Activated B cell treated with CpG ODN at 0.5 μM for 24 hours (primary cell): ENCODE measurements at regions not wholly inside any gene's neighbourhood (a gene's known extent, or its start where the extent isn't known, plus 50 kb on each side); places are given as distances from the start of the nearest gene placed in this dataset.

Experiments
- ATAC-seq: fragments of 200-7000 bp; cut with Tn5 transposase; one replicate; pipeline ENCODE4 v1.10.0; 2021; ENCODE audit warnings: low read depth, mild to moderate bottlenecking, moderate library complexity
- CTCF ChIA-PET: fragments of 350-600 bp; sonication (Branson Sonifier 250); formaldehyde crosslinking; loops from one replicate; lab custom pipeline; 2021; ENCODE audit warnings: antibody characterized with exemption; lab: Charles Lee
- POLR2A ChIA-PET: fragments of 350-600 bp; sonication (Branson Sonifier 250); formaldehyde crosslinking; loops from one replicate; lab custom pipeline; 2021; ENCODE audit warnings: antibody characterized with exemption; lab: Charles Lee
- DNase-seq: peaks from one replicate; pipeline ENCODE4 v3.0.0; 2022
- H3K27ac Mint-ChIP-seq: one replicate; pipeline ENCODE4 v1.8.0; 2020; ENCODE audit warnings: mixed read lengths
- H3K27me3 Mint-ChIP-seq: one replicate; pipeline ENCODE4 v1.8.0; 2021; ENCODE audit warnings: mixed read lengths
- H3K36me3 Mint-ChIP-seq: one replicate; pipeline ENCODE4 v1.8.0; 2021; ENCODE audit warnings: low read depth, mixed read lengths
- H3K4me1 Mint-ChIP-seq: one replicate; pipeline ENCODE4 v1.8.0; 2021; ENCODE audit warnings: mixed read lengths
- H3K4me3 Mint-ChIP-seq: one replicate; pipeline ENCODE4 v1.8.0; 2020; ENCODE audit warnings: mild to moderate bottlenecking, mixed read lengths
- H3K9me3 Mint-ChIP-seq: one replicate; pipeline ENCODE4 v1.8.0; 2020; ENCODE audit warnings: mixed read lengths
- intact Hi-C: fragments of 100-400 bp; cut with micrococcal nuclease; formaldehyde crosslinking; loops from one replicate; pipeline ENCODE4 v1.15.1; 2024
- TF ChIP-seq, protein P1 (sequence below): fragments of 200-600 bp; IDR thresholded peaks from one replicate; pipeline ENCODE4 v1.8.0; 2022; ENCODE audit warnings: antibody characterized with exemption, mild to moderate bottlenecking

DNA sequence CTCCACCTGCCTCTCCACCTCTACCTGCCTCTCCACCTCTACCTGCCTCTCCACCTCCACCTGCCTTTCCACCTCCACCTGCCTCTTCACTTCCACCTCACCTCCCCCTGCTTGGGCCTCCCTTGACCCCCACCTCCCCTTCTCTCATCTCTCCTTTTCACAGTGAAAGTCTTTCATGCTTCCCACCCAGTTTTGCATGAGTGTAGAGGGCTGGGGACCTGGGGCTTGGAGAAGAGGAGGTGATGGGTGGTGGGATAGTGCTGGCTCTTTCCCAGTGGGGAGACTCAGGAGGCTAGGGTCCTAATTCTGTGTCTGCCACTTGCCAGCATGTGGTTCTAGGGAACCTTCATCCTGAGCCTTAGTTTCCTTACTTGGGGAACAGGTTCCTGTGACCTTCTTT is 316.2 kb upstream of the C1orf174 start:
- ChIA-PET POLR2A (no interaction called here), CTCF (no interaction called here)
- H3K36me3 Mint-ChIP-seq, result no peaks in the 10 kb centered on the region
- no peak overlapping the region for H3K4me3 Mint-ChIP-seq
- H3K9me3 Mint-ChIP-seq, result no peaks in the 10 kb centered on the region
- peaks cover 8% of the 10 kb centered on the region for H3K27me3 Mint-ChIP-seq
- no peaks in the 10 kb centered on the region for H3K4me1 Mint-ChIP-seq
- TF ChIP-seq, protein P1, sequence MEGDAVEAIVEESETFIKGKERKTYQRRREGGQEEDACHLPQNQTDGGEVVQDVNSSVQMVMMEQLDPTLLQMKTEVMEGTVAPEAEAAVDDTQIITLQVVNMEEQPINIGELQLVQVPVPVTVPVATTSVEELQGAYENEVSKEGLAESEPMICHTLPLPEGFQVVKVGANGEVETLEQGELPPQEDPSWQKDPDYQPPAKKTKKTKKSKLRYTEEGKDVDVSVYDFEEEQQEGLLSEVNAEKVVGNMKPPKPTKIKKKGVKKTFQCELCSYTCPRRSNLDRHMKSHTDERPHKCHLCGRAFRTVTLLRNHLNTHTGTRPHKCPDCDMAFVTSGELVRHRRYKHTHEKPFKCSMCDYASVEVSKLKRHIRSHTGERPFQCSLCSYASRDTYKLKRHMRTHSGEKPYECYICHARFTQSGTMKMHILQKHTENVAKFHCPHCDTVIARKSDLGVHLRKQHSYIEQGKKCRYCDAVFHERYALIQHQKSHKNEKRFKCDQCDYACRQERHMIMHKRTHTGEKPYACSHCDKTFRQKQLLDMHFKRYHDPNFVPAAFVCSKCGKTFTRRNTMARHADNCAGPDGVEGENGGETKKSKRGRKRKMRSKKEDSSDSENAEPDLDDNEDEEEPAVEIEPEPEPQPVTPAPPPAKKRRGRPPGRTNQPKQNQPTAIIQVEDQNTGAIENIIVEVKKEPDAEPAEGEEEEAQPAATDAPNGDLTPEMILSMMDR, result no peak
- no peak overlapping the region for H3K27ac Mint-ChIP-seq
- intact Hi-C loops, result no loop called here
- ATAC-seq (no peak), DNase-seq (no peak)

- no peaks in the 10 kb centered on the region for H3K4me1 Mint-ChIP-seq
- no peaks in the 10 kb centered on the region for H3K9me3 Mint-ChIP-seq
- TF ChIP-seq, protein P1, result no peak
- ChIA-PET POLR2A (no interaction called here), CTCF (no interaction called here)
- DNase-seq (no peak), ATAC-seq (no peak)
- H3K27me3 Mint-ChIP-seq, result peaks cover 8% of the 10 kb centered on the region
- intact Hi-C loops, result no loop called here
- no peak overlapping the region for H3K27ac Mint-ChIP-seq
- H3K4me3 Mint-ChIP-seq, result no peak overlapping the region
- H3K36me3 Mint-ChIP-seq, result no peaks in the 10 kb centered on the region
Observed at GRCh38 chr1:4218619-4219018, 318.5 kb upstream of the C1orf174 start.

- ATAC-seq (no peak), DNase-seq (no peak)
- ChIA-PET CTCF (no interaction called here), POLR2A (no interaction called here)
- Mint-ChIP-seq H3K27ac (no peak overlapping the region), H3K9me3 (no peaks in the 10 kb centered on the region), H3K36me3 (no peaks in the 10 kb centered on the region), H3K4me3 (no peak overlapping the region), H3K4me1 (no peaks in the 10 kb centered on the region), H3K27me3 (peaks cover 8% of the 10 kb centered on the region)
- TF ChIP-seq, protein P1, result no peak
- intact Hi-C loops, result no loop called here
Observed at GRCh38 chr1:4219111-4219510, 319.0 kb upstream of the C1orf174 start.

DNA sequence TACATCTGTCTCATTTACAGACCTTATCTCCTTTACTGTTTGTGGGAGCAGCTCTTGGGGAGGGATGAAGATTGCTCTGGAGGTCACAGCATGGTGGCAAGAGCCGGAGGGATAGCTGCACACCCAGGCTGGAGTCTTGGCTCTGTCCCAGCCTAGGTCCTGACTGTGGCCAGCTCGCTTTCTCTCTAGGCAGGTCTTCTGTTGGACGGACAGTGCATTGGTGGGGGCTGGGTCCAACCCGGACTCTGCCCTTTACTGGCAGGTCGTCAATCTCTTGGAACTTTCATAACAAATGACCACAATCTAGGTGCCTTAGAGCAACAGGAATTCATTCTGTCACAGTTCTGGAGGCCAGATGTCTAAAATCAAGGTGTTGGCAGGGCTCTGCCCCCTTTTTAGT is 319.8 kb upstream of the C1orf174 start:
- Mint-ChIP-seq H3K27ac (no peak overlapping the region), H3K27me3 (peaks cover 8% of the 10 kb centered on the region), H3K9me3 (no peaks in the 10 kb centered on the region), H3K36me3 (no peaks in the 10 kb centered on the region), H3K4me3 (no peak overlapping the region), H3K4me1 (no peaks in the 10 kb centered on the region)
- ATAC-seq (no peak), DNase-seq (no peak)
- TF ChIP-seq, protein P1, result no peak
- POLR2A ChIA-PET, result no interaction called here
- CTCF ChIA-PET, result no interaction called here
- intact Hi-C loops, result no loop called here

DNA sequence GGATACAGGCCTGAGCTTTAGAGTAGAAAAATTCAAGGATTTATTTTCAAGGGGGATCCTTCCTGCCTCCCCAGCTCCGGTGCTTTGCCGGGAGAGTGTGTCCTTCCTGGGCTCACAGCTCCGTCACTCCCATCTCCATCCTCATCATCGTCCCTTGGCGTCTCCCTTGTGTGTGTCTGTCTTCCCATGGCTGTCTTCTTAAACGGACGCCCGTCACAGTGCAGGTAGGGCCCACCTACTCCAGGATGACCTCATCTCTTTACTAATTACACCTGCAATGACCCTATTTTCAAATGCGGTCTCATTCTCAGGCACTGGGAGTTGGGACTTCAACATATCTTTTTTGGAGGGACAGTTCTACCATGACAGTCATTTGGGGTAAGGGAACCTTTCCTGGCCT is 320.3 kb upstream of the C1orf174 start:
- Mint-ChIP-seq H3K4me1 (no peaks in the 10 kb centered on the region), H3K36me3 (no peaks in the 10 kb centered on the region), H3K27ac (no peak overlapping the region), H3K27me3 (peaks cover 4% of the 10 kb centered on the region), H3K4me3 (no peak overlapping the region), H3K9me3 (no peaks in the 10 kb centered on the region)
- intact Hi-C loops, result no loop called here
- TF ChIP-seq, protein P1, result no peak
- ATAC-seq, result no peak
- POLR2A ChIA-PET, result no interaction called here
- CTCF ChIA-PET, result no interaction called here
- DNase-seq, result no peak
